H9 (cell line): ENCODE measurements at regions not wholly inside any gene's neighbourhood (a gene's known extent, or its start where the extent isn't known, plus 50 kb on each side); places are given as distances from the start of the nearest gene placed in this dataset.

Experiments
- DNase-seq: peaks from one replicate; pipeline ENCODE4 v3.0.0-alpha.2; 2017
- H2AFZ ChIP-seq: one replicate; pipeline ENCODE4 v1.6.1; 2013; ENCODE audit warnings: mild to moderate bottlenecking, low read length, control low read depth, moderate library complexity
- H2AK5ac ChIP-seq: 2 replicates; pipeline ENCODE4 v1.6.1; 2013; ENCODE audit warnings: low read length, control low read depth, mixed read lengths; ENCODE audit not compliant: insufficient read length
- H2BK120ac ChIP-seq: one replicate; pipeline ENCODE4 v1.6.1; 2013; ENCODE audit warnings: low read depth, mild to moderate bottlenecking, low read length, control low read depth, inconsistent platforms; ENCODE audit not compliant: poor library complexity, severe bottlenecking
- H2BK12ac ChIP-seq: 2 replicates; pipeline ENCODE4 v1.6.1; 2013; ENCODE audit warnings: low read length, control low read depth, mixed read lengths, low read depth; ENCODE audit not compliant: insufficient read length
- H2BK15ac ChIP-seq: 2 replicates; pipeline ENCODE4 v1.6.1; 2013; ENCODE audit warnings: low read depth, low read length, control low read depth
- H2BK20ac ChIP-seq: one replicate; pipeline ENCODE4 v1.6.1; 2013; ENCODE audit warnings: low read depth, mild to moderate bottlenecking, low read length, control low read depth, inconsistent platforms; ENCODE audit not compliant: poor library complexity, severe bottlenecking
- H2BK5ac ChIP-seq: 2 replicates; pipeline ENCODE4 v1.6.1; 2013; ENCODE audit warnings: low read length, control low read depth, mixed read lengths; ENCODE audit not compliant: insufficient read length
- H3K14ac ChIP-seq: 2 replicates; pipeline ENCODE4 v1.6.1; 2013; ENCODE audit warnings: low read length, control low read depth; ENCODE audit not compliant: insufficient read depth
- H3K18ac ChIP-seq: 2 replicates; pipeline ENCODE4 v1.6.1; 2013; ENCODE audit warnings: low read depth, mild to moderate bottlenecking, mixed read lengths, low read length, control low read depth; ENCODE audit not compliant: insufficient read length
- H3K23ac ChIP-seq: 2 replicates; pipeline ENCODE4 v1.6.1; 2013; ENCODE audit warnings: low read length, control low read depth, mixed read lengths, low read depth; ENCODE audit not compliant: insufficient read length
- H3K23me2 ChIP-seq: 2 replicates; pipeline ENCODE4 v1.6.1; 2013; ENCODE audit warnings: low read depth, mild to moderate bottlenecking, mixed read lengths, low read length, control low read depth; ENCODE audit not compliant: insufficient read length, poor library complexity, severe bottlenecking
- H3K27ac ChIP-seq: 2 replicates; pipeline ENCODE4 v1.5.1; 2013; ENCODE audit warnings: low read length, control low read depth, mixed read lengths, low read depth; ENCODE audit not compliant: insufficient read length
- H3K27me3 ChIP-seq: 2 replicates; pipeline ENCODE4 v1.6.1; 2013; ENCODE audit warnings: low read length, control low read depth, inconsistent platforms; ENCODE audit not compliant: insufficient read depth
- H3K4ac ChIP-seq: 2 replicates; pipeline ENCODE4 v1.6.1; 2013; ENCODE audit warnings: low read depth, mild to moderate bottlenecking, control low read depth, inconsistent platforms, low read length, moderate library complexity
- H3K4me1 ChIP-seq: 2 replicates; pipeline ENCODE4 v1.6.1; 2013; ENCODE audit warnings: low read length, control low read depth, inconsistent platforms; ENCODE audit not compliant: insufficient read depth
- H3K4me2 ChIP-seq: 2 replicates; pipeline ENCODE4 v1.6.1; 2013; ENCODE audit warnings: low read length, control low read depth, mixed read lengths; ENCODE audit not compliant: insufficient read length, insufficient read depth
- H3K56ac ChIP-seq: 2 replicates; pipeline ENCODE4 v1.6.1; 2013; ENCODE audit warnings: low read depth, mild to moderate bottlenecking, mixed read lengths, low read length, control low read depth; ENCODE audit not compliant: insufficient read length
- H3K79me1 ChIP-seq: 2 replicates; pipeline ENCODE4 v1.6.1; 2013; ENCODE audit warnings: low read depth, mild to moderate bottlenecking, moderate library complexity, low read length, control low read depth, inconsistent platforms; ENCODE audit not compliant: insufficient read depth, poor library complexity, severe bottlenecking
- H3K79me2 ChIP-seq: 2 replicates; pipeline ENCODE4 v1.6.1; 2013; ENCODE audit warnings: low read length, control low read depth, inconsistent platforms; ENCODE audit not compliant: insufficient read depth
- H3K9ac ChIP-seq: 2 replicates; pipeline ENCODE4 v1.6.1; 2013; ENCODE audit warnings: low read length, control low read depth, mixed read lengths; ENCODE audit not compliant: insufficient read length; ENCODE audit errors: extremely low read depth
- H3K9me3 ChIP-seq: one replicate; pipeline ENCODE4 v1.6.1; 2013; ENCODE audit warnings: low read depth, low read length, inconsistent platforms; ENCODE audit not compliant: control insufficient read depth
- H3T11ph ChIP-seq: one replicate; pipeline ENCODE4 v1.6.1; 2013; ENCODE audit warnings: mild to moderate bottlenecking, low read length, control low read depth, inconsistent platforms
- H4K20me1 ChIP-seq: one replicate; pipeline ENCODE4 v1.6.1; 2013; ENCODE audit not compliant: control insufficient read depth, insufficient read length, insufficient read depth
- H4K5ac ChIP-seq: 2 replicates; pipeline ENCODE4 v1.6.1; 2013; ENCODE audit warnings: low read depth, mild to moderate bottlenecking, mixed read lengths, low read length, control low read depth; ENCODE audit not compliant: insufficient read length
- H4K8ac ChIP-seq: replicated peaks from 2 replicates; pipeline ENCODE4 v1.6.1; 2013; ENCODE audit warnings: low read length, control low read depth, mixed read lengths, low read depth; ENCODE audit not compliant: insufficient read length
- H4K91ac ChIP-seq: 2 replicates; pipeline ENCODE4 v1.6.1; 2013; ENCODE audit warnings: low read depth, mild to moderate bottlenecking, moderate library complexity, mixed read lengths, low read length, control low read depth; ENCODE audit not compliant: insufficient read length
- H3K27ac Mint-ChIP-seq, 3 experiments: 2 replicates in 2 of 3; 3 replicates in 1 of 3; pipeline ENCODE4 v1.8.0; 2020 to 2021; ENCODE audit warnings: mixed read lengths in 3 of 3, mild to moderate bottlenecking in 1 of 3, moderate library complexity in 1 of 3
- H3K27me3 Mint-ChIP-seq: 2 replicates; pipeline ENCODE4 v1.8.0; 2021; ENCODE audit warnings: low read depth, mild to moderate bottlenecking, moderate library complexity, mixed read lengths
- H3K36me3 Mint-ChIP-seq, 3 experiments: 2 replicates in 2 of 3; 3 replicates in 1 of 3; pipeline ENCODE4 v1.8.0; 2020 to 2021; ENCODE audit warnings: low read depth in 3 of 3, mixed read lengths in 3 of 3; ENCODE audit not compliant: insufficient read depth in 1 of 3
- H3K4me1 Mint-ChIP-seq, 2 experiments: 2 replicates each; pipeline ENCODE4 v1.8.0; 2020; ENCODE audit warnings: mixed read lengths in 2 of 2
- H3K4me3 Mint-ChIP-seq, 2 experiments: 2 replicates in 1 of 2; 3 replicates in 1 of 2; pipeline ENCODE4 v1.8.0; 2020 to 2021; ENCODE audit warnings: mild to moderate bottlenecking in 2 of 2, mixed read lengths in 2 of 2, moderate library complexity in 1 of 2
- H3K9me3 Mint-ChIP-seq, 2 experiments: 2 replicates in 1 of 2; 3 replicates in 1 of 2; pipeline ENCODE4 v1.8.0; 2020; ENCODE audit warnings: mild to moderate bottlenecking in 2 of 2, mixed read lengths in 2 of 2, moderate library complexity in 1 of 2
- WGBS: extraction: QIAGEN DNeasy Blood & Tissue Kit; methylation state at CpG from one replicate; pipeline ENCODE4 v1.1.7; 2013; ENCODE audit warnings: missing lambda C conversion rate, low lambda C conversion rate, mixed read lengths; ENCODE audit not compliant: insufficient read length; ENCODE audit errors: extremely low coverage; 5-methylcytosine and 5-hydroxymethylcytosine counted together
- TF ChIP-seq, protein P1 (sequence below): fragments of 200-600 bp; sonication (generic); conservative IDR thresholded peaks from 3 replicates; pipeline ENCODE4 v1.8.0; 2021; ENCODE audit warnings: antibody characterized with exemption, mild to moderate bottlenecking

DNA sequence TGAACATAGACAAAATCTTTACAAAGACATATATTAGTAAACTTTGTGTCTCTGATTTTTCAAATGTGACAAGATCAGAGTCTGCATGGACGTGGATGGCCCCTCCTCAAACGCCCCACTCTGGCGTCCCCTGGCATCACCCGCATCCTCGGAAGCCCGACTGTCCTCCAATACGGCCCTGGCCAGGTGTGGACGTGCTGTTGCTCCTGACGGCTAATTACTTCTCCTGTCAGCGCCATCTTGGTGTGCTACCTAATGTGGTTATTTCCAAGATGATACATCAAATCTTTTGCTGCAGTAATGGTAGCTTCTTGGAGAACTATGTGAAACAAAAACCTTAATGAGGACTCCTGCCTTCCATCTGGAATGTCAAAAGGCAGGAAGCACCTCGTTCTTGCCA, 747.4 kb upstream of the SALL3 start:
- no peaks in the 10 kb centered on the region for H3K9me3 ChIP-seq
- no peak overlapping the region for H4K5ac ChIP-seq
- H3K79me2 ChIP-seq, result no peaks in the 10 kb centered on the region
- no peak overlapping the region for H3K18ac ChIP-seq
- no peaks in the 10 kb centered on the region for H3K23me2 ChIP-seq
- H4K8ac ChIP-seq, result no peak overlapping the region
- H3K79me1 ChIP-seq, result no peaks in the 10 kb centered on the region
- no peak overlapping the region for H4K91ac ChIP-seq
- no peak overlapping the region for H3K4me2 ChIP-seq
- H3K27me3 ChIP-seq, result no peaks in the 10 kb centered on the region
- H3K14ac ChIP-seq, result no peak overlapping the region
- H2AK5ac ChIP-seq, result no peak overlapping the region
- no peak overlapping the region for H3K56ac ChIP-seq
- DNase-seq, result no peak
- H3T11ph ChIP-seq, result no peak overlapping the region
- peaks cover 9% of the 10 kb centered on the region for H3K27me3 Mint-ChIP-seq
- no peak overlapping the region for H3K27ac Mint-ChIP-seq
- H3K23ac ChIP-seq, result no peak overlapping the region
- TF ChIP-seq, protein P1, sequence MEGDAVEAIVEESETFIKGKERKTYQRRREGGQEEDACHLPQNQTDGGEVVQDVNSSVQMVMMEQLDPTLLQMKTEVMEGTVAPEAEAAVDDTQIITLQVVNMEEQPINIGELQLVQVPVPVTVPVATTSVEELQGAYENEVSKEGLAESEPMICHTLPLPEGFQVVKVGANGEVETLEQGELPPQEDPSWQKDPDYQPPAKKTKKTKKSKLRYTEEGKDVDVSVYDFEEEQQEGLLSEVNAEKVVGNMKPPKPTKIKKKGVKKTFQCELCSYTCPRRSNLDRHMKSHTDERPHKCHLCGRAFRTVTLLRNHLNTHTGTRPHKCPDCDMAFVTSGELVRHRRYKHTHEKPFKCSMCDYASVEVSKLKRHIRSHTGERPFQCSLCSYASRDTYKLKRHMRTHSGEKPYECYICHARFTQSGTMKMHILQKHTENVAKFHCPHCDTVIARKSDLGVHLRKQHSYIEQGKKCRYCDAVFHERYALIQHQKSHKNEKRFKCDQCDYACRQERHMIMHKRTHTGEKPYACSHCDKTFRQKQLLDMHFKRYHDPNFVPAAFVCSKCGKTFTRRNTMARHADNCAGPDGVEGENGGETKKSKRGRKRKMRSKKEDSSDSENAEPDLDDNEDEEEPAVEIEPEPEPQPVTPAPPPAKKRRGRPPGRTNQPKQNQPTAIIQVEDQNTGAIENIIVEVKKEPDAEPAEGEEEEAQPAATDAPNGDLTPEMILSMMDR, result no peak
- no peaks in the 10 kb centered on the region; a peak in 1 of 7 replicates for H3K36me3 Mint-ChIP-seq
- no peaks in the 10 kb centered on the region for H4K20me1 ChIP-seq
- H2BK15ac ChIP-seq, result no peak overlapping the region
- H3K4me1 ChIP-seq, result no peaks in the 10 kb centered on the region
- H2AFZ ChIP-seq, result no peak overlapping the region
- peaks cover 13 to 14% of the 10 kb centered on the region in 2 experiments for H3K4me1 Mint-ChIP-seq
- no peaks in the 10 kb centered on the region for H3K9me3 Mint-ChIP-seq
- no peak overlapping the region for H2BK20ac ChIP-seq
- WGBS, result no CpG with 5 or more reads among the region's 11 CpGs
- H2BK120ac ChIP-seq, result no peak overlapping the region
- no peak overlapping the region for H2BK12ac ChIP-seq
- H3K4me3 Mint-ChIP-seq, result no peak overlapping the region
- no peak overlapping the region for H3K9ac ChIP-seq
- H3K27ac ChIP-seq, result no peak overlapping the region
- no peak overlapping the region for H2BK5ac ChIP-seq
- no peak overlapping the region for H3K4ac ChIP-seq
